IMR-90 (cell line): ENCODE measurements at regions not wholly inside any gene's neighbourhood (a gene's known extent, or its start where the extent isn't known, plus 50 kb on each side); places are given as distances from the start of the nearest gene placed in this dataset.

Experiments used
- ATAC-seq: fragments of 200-7000 bp; cut with Tn5 transposase; 2 replicates; pipeline ENCODE4 v1.9.1; 2020; ENCODE audit warnings: low read depth, mild to moderate bottlenecking, moderate library complexity
- BruUV-seq: library from RNA; stranded (reverse); fragments of 400-500 nt; replicated peaks from 2 replicates; lab custom pipeline; 2021; lab: Mats Ljungman, UMichigan
- CTCF ChIA-PET: fragments of 300-600 bp; formaldehyde crosslinking; extraction: SDS; loops from one replicate; lab custom pipeline; 2021; ENCODE audit warnings: antibody characterized with exemption; lab: Yijun Ruan, JAX
- POLR2A ChIA-PET: fragments of 300-600 bp; sonication (Branson Sonifier 250); formaldehyde crosslinking; loops from one replicate; lab custom pipeline; 2022; ENCODE audit warnings: antibody characterized with exemption; ENCODE audit not compliant: unreplicated experiment; lab: Charles Lee
- DNase-seq: peaks from one replicate; pipeline ENCODE4 v3.0.0; 2013
- H2AFZ ChIP-seq: replicated peaks from 2 replicates; pipeline ENCODE3; 2013; ENCODE audit warnings: low read length, mild to moderate bottlenecking; ENCODE audit not compliant: poor library complexity
- H2AK5ac ChIP-seq: 2 replicates; pipeline ENCODE4 v1.6.1; 2013; ENCODE audit warnings: low read depth, low read length, inconsistent platforms
- H2AK9ac ChIP-seq: replicated peaks from 2 replicates; pipeline ENCODE3; 2013; ENCODE audit warnings: mild to moderate bottlenecking, low read depth, low read length, moderate library complexity; ENCODE audit not compliant: poor library complexity
- H2BK120ac ChIP-seq: 2 replicates; pipeline ENCODE4 v1.6.1; 2013; ENCODE audit warnings: low read depth, low read length, inconsistent platforms
- H2BK15ac ChIP-seq: 3 replicates; pipeline ENCODE4 v1.6.1; 2013; ENCODE audit warnings: low read depth, low read length, inconsistent platforms
- H2BK20ac ChIP-seq: 2 replicates; pipeline ENCODE4 v1.6.1; 2013; ENCODE audit warnings: low read depth, mild to moderate bottlenecking, inconsistent platforms, low read length, moderate library complexity
- H2BK5ac ChIP-seq: 2 replicates; pipeline ENCODE4 v1.6.1; 2013; ENCODE audit warnings: mild to moderate bottlenecking, low read depth, low read length, inconsistent platforms; ENCODE audit not compliant: poor library complexity, severe bottlenecking
- H3K14ac ChIP-seq: replicated peaks from 2 replicates; pipeline ENCODE4 v1.6.1; 2013; ENCODE audit warnings: low read depth, low read length, inconsistent platforms
- H3K18ac ChIP-seq: 2 replicates; pipeline ENCODE4 v1.6.1; 2013; ENCODE audit warnings: low read depth, low read length, control low read depth
- H3K23ac ChIP-seq: 2 replicates; pipeline ENCODE4 v1.6.1; 2013; ENCODE audit warnings: low read depth, low read length, inconsistent platforms
- H3K27ac ChIP-seq: 2 replicates; pipeline ENCODE4 v1.5.1; 2013; ENCODE audit warnings: mild to moderate bottlenecking, control low read depth, low read length; ENCODE audit not compliant: insufficient read depth
- H3K27me3 ChIP-seq: 2 replicates; pipeline ENCODE4 v1.6.1; 2013; ENCODE audit warnings: low read length; ENCODE audit not compliant: control insufficient read depth, insufficient read depth
- H3K36me3 ChIP-seq: 2 replicates; pipeline ENCODE4 v1.6.1; 2013; ENCODE audit warnings: low read length, mixed read lengths; ENCODE audit not compliant: control insufficient read depth, insufficient read depth
- H3K4ac ChIP-seq: 2 replicates; pipeline ENCODE4 v1.6.1; 2013; ENCODE audit warnings: low read depth, low read length, inconsistent platforms
- H3K4me1 ChIP-seq: 2 replicates; pipeline ENCODE4 v1.6.1; 2013; ENCODE audit warnings: low read length, mixed read lengths; ENCODE audit not compliant: control insufficient read depth, insufficient read depth
- H3K4me2 ChIP-seq: 2 replicates; pipeline ENCODE4 v1.6.1; 2013; ENCODE audit warnings: low read depth, mild to moderate bottlenecking, control low read depth, low read length, moderate library complexity
- H3K4me3 ChIP-seq: 2 replicates; pipeline ENCODE4 v1.5.1; 2013; ENCODE audit warnings: low read depth, mild to moderate bottlenecking, control low read depth, low read length, moderate library complexity; ENCODE audit not compliant: insufficient read depth
- H3K56ac ChIP-seq: 2 replicates; pipeline ENCODE4 v1.6.1; 2013; ENCODE audit warnings: low read length, inconsistent platforms; ENCODE audit not compliant: insufficient read depth; ENCODE audit errors: extremely low read depth
- H3K79me1 ChIP-seq, 2 experiments: 2 replicates each; pipeline ENCODE4 v1.6.1; 2013; ENCODE audit warnings: low read length in 2 of 2, inconsistent platforms in 1 of 2, low read depth in 1 of 2
- H3K9ac ChIP-seq: 2 replicates; pipeline ENCODE4 v1.6.1; 2013; ENCODE audit warnings: low read depth, low read length, control low read depth
- H3K9me1 ChIP-seq: 2 replicates; pipeline ENCODE4 v1.6.1; 2013; ENCODE audit warnings: low read length, inconsistent platforms; ENCODE audit not compliant: insufficient read depth
- H3K9me3 ChIP-seq: 2 replicates; pipeline ENCODE4 v1.6.1; 2013; ENCODE audit warnings: low read length; ENCODE audit not compliant: control insufficient read depth, insufficient read depth
- H4K20me1 ChIP-seq: 2 replicates; pipeline ENCODE4 v1.6.1; 2013; ENCODE audit warnings: low read length, inconsistent platforms; ENCODE audit not compliant: insufficient read depth
- H4K5ac ChIP-seq: 2 replicates; pipeline ENCODE4 v1.6.1; 2013; ENCODE audit warnings: mild to moderate bottlenecking, low read depth, low read length, control low read depth
- H4K8ac ChIP-seq, 2 experiments: 2 replicates each; pipeline ENCODE4 v1.6.1; 2013; ENCODE audit warnings: low read depth in 2 of 2, low read length in 2 of 2, control low read depth in 1 of 2, inconsistent platforms in 1 of 2
- H4K91ac ChIP-seq: 2 replicates; pipeline ENCODE4 v1.6.1; 2013; ENCODE audit warnings: low read depth, low read length, inconsistent platforms; ENCODE audit not compliant: insufficient read depth
- BHLHE40 ChIP-seq: fragments of 150-350 bp; IDR thresholded peaks from 2 replicates; pipeline ENCODE4 v1.6.1; 2016; ENCODE audit warnings: mild to moderate bottlenecking, low read depth, low read length
- USF2 ChIP-seq: fragments of 150-350 bp; IDR thresholded peaks from 2 replicates; pipeline ENCODE4 v1.6.1; 2017; ENCODE audit warnings: mild to moderate bottlenecking, antibody characterized with exemption, low read length, low read depth
- WGBS, 2 experiments: methylation state at CpG; one replicate each; pipeline versions ENCODE4 v1.1.5 to v1.1.7; 2013; ENCODE audit warnings: missing lambda C conversion rate in 2 of 2; ENCODE audit not compliant: insufficient read length in 1 of 2; ENCODE audit errors: extremely low coverage in 2 of 2; 5-methylcytosine and 5-hydroxymethylcytosine counted together
- dilution Hi-C: fragments of 300-500 bp; cut with HindIII; formaldehyde crosslinking; loops from one replicate; pipeline ENCODE4 v1.14.3; 2018; ENCODE audit warnings: low sequenced_read_pairs; ENCODE audit not compliant: unreplicated experiment
- in situ Hi-C: fragments of 300-500 bp; cut with MboI; formaldehyde crosslinking; loops from 3 replicates; pipeline ENCODE4 v1.14.3; 2019; ENCODE audit warnings: low sequenced_read_pairs, inconsistent platforms, mixed read lengths
- intact Hi-C: fragments of 100-400 bp; cut with micrococcal nuclease; formaldehyde crosslinking; loops from 2 replicates; pipeline ENCODE4 v1.10.0; 2022
- TF ChIP-seq, protein P1 (sequence below): fragments of 150-350 bp; IDR thresholded peaks from 2 replicates; pipeline ENCODE4 v1.6.1; 2016; ENCODE audit warnings: low read depth, mild to moderate bottlenecking, low read length, moderate library complexity, borderline replicate concordance

- Histone ChIP-seq H3K27ac (no peak overlapping the region), H3K4me1 (no peaks in the 10 kb centered on the region; the same call in 1 of the 2 replicates), H2AFZ (no peak overlapping the region), H3K56ac (no peak overlapping the region), H2AK5ac (no peak overlapping the region), H3K4me3 (no peak overlapping the region), H2BK120ac (no peak overlapping the region), H3K79me1 (no peaks in the 10 kb centered on the region), H3K4me2 (no peak overlapping the region), H3K36me3 (no peaks in the 10 kb centered on the region), H4K8ac (no peak overlapping the region), H3K23ac (no peak overlapping the region), H3K14ac (no peak overlapping the region), H4K20me1 (no peaks in the 10 kb centered on the region), H3K27me3 (peaks cover 4% of the 10 kb centered on the region), H3K9me1 (no peaks in the 10 kb centered on the region), H3K18ac (no peak overlapping the region), H3K9ac (no peak overlapping the region), H4K5ac (no peak overlapping the region), H2BK5ac (no peak overlapping the region), H3K9me3 (no peaks in the 10 kb centered on the region), H2AK9ac (no peak overlapping the region), H2BK15ac (no peak overlapping the region), H4K91ac (no peak overlapping the region), H2BK20ac (no peak overlapping the region), H3K4ac (no peak overlapping the region)
- no peak for ATAC-seq
- in situ Hi-C loops (no loop called here), dilution Hi-C loops (no loop called here), intact Hi-C loops (no loop called here)
- WGBS, 2 experiments = no CpG with 5 or more reads among the region's 2 CpGs
- ChIA-PET CTCF (no interaction called here), POLR2A (no interaction called here)
- no peak for DNase-seq
- TF ChIP-seq BHLHE40 (no peak), USF2 (no peak)
- TF ChIP-seq, protein P1, sequence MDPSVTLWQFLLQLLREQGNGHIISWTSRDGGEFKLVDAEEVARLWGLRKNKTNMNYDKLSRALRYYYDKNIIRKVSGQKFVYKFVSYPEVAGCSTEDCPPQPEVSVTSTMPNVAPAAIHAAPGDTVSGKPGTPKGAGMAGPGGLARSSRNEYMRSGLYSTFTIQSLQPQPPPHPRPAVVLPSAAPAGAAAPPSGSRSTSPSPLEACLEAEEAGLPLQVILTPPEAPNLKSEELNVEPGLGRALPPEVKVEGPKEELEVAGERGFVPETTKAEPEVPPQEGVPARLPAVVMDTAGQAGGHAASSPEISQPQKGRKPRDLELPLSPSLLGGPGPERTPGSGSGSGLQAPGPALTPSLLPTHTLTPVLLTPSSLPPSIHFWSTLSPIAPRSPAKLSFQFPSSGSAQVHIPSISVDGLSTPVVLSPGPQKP = no peak
- BruUV-seq = no TSS peak
Measured at GRCh38 chr12:91424506-91424905, 241.9 kb upstream of the DCN start.
